Neural cell (in vitro differentiated cells): ENCODE measurements at regions not wholly inside any gene's neighbourhood (a gene's known extent, or its start where the extent isn't known, plus 50 kb on each side); places are given as distances from the start of the nearest gene placed in this dataset.

ENCODE experiments used
- H2AFZ ChIP-seq: fragments of 200-600, 300-800 bp; sonication (generic), shearing (Covaris generic); 2 replicates; pipeline ENCODE4 v1.6.0; 2014; ENCODE audit warnings: low read depth, mild to moderate bottlenecking, antibody characterized with exemption, low read length, moderate library complexity
- H3F3A ChIP-seq: fragments of 200-600 bp; shearing (Covaris generic); 2 replicates; pipeline ENCODE4 v1.6.1; 2016; ENCODE audit warnings: mild to moderate bottlenecking, moderate library complexity, mixed read lengths, antibody characterized with exemption, low read length; ENCODE audit not compliant: insufficient read depth, poor library complexity, severe bottlenecking
- H3K27ac ChIP-seq: fragments of 200-600, 300-800 bp; sonication (generic), shearing (Covaris generic); 2 replicates; pipeline ENCODE4 v1.5.1; 2014; ENCODE audit warnings: mild to moderate bottlenecking, low read length, moderate library complexity
- H3K27me3 ChIP-seq: fragments of 300-800, 200-600 bp; sonication (generic), shearing (Covaris generic); 2 replicates; pipeline ENCODE4 v1.6.0; 2014; ENCODE audit warnings: mild to moderate bottlenecking, low read depth, low read length, moderate library complexity; ENCODE audit not compliant: insufficient read depth
- H3K36me3 ChIP-seq: fragments of 300-800, 200-600 bp; sonication (generic), shearing (Covaris generic); 2 replicates; pipeline ENCODE4 v1.5.1; 2014; ENCODE audit warnings: mild to moderate bottlenecking, antibody characterized with exemption, low read length, moderate library complexity; ENCODE audit not compliant: insufficient read depth
- H3K4me2 ChIP-seq: fragments of 300-800, 200-600 bp; sonication (generic), shearing (Covaris generic); 2 replicates; pipeline ENCODE4 v1.6.0; 2014; ENCODE audit warnings: mild to moderate bottlenecking, low read length
- H3K4me3 ChIP-seq: fragments of 300-800, 200-600 bp; sonication (generic), shearing (Covaris generic); 2 replicates; pipeline ENCODE4 v1.5.1; 2014; ENCODE audit warnings: mild to moderate bottlenecking, low read length, moderate library complexity
- H3K79me2 ChIP-seq: fragments of 200-600 bp; shearing (Covaris generic); replicated peaks from 2 replicates; pipeline ENCODE4 v1.6.0; 2014; ENCODE audit warnings: mild to moderate bottlenecking, low read length, moderate library complexity; ENCODE audit not compliant: insufficient read depth
- H3K9ac ChIP-seq: fragments of 300-800, 200-600 bp; sonication (generic), shearing (Covaris generic); 2 replicates; pipeline ENCODE4 v1.6.1; 2016; ENCODE audit warnings: mild to moderate bottlenecking, low read length, mixed read lengths
- H3K9me2 ChIP-seq: fragments of 200-600 bp; shearing (Covaris generic); 2 replicates; pipeline ENCODE4 v1.6.1; 2016; ENCODE audit warnings: mild to moderate bottlenecking, low read length, mixed read lengths; ENCODE audit not compliant: insufficient read depth
- H3K9me3 ChIP-seq: fragments of 200-600, 300-800 bp; sonication (generic), shearing (Covaris generic); 2 replicates; pipeline ENCODE4 v1.6.1; 2016; ENCODE audit warnings: mild to moderate bottlenecking, mixed run types, low read length, moderate library complexity, mixed read lengths
- H4K20me1 ChIP-seq: fragments of 200-600 bp; shearing (Covaris generic); 2 replicates; pipeline ENCODE4 v1.6.1; 2016; ENCODE audit warnings: mild to moderate bottlenecking, mixed run types; ENCODE audit not compliant: insufficient read depth
- CTCF ChIP-seq: fragments of 450-650 bp; IDR thresholded peaks from 2 replicates; pipeline ENCODE4 v1.5.1; 2014; ENCODE audit warnings: antibody characterized with exemption, mild to moderate bottlenecking, moderate library complexity; ENCODE audit not compliant: poor library complexity, severe bottlenecking
- EP300 ChIP-seq: fragments of 450-650 bp; conservative IDR thresholded peaks from 2 replicates; pipeline ENCODE4 v1.6.1; 2014; ENCODE audit warnings: antibody characterized with exemption, mild to moderate bottlenecking, moderate library complexity; ENCODE audit not compliant: poor library complexity, severe bottlenecking
- EZH2 ChIP-seq: fragments of 200-600, 300-800 bp; shearing (Covaris generic), sonication (generic); IDR thresholded peaks from 2 replicates; pipeline ENCODE4 v1.6.1; 2014; ENCODE audit warnings: antibody characterized with exemption, low read length, borderline replicate concordance, mild to moderate bottlenecking; ENCODE audit not compliant: insufficient read depth, poor library complexity, severe bottlenecking
- MXI1 ChIP-seq: fragments of 450-650 bp; conservative IDR thresholded peaks from 2 replicates; pipeline ENCODE4 v1.6.1; 2014; ENCODE audit warnings: antibody characterized with exemption, mild to moderate bottlenecking; ENCODE audit not compliant: poor library complexity, severe bottlenecking
- POLR2AphosphoS5 ChIP-seq: IDR thresholded peaks from 2 replicates; pipeline ENCODE4 v1.6.1; 2012
- RAD21 ChIP-seq: fragments of 450-650 bp; conservative IDR thresholded peaks from 2 replicates; pipeline ENCODE4 v1.6.1; 2014; ENCODE audit warnings: antibody characterized with exemption, mild to moderate bottlenecking, moderate library complexity
- REST ChIP-seq: IDR thresholded peaks from 2 replicates; pipeline ENCODE4 v1.6.1; 2012; ENCODE audit warnings: borderline replicate concordance
- SMC3 ChIP-seq: fragments of 450-650 bp; conservative IDR thresholded peaks from 2 replicates; pipeline ENCODE4 v1.6.1; 2014; ENCODE audit warnings: antibody characterized with exemption, mild to moderate bottlenecking, moderate library complexity; ENCODE audit not compliant: poor library complexity
- TAF1 ChIP-seq: IDR thresholded peaks from 2 replicates; pipeline ENCODE4 v1.6.1; 2012; ENCODE audit warnings: low read depth

GRCh38 chr4:31041385-31041784 lies 321.2 kb downstream of the PCDH7 start:
- no peaks in the 10 kb centered on the region for H3K79me2 ChIP-seq
- TF ChIP-seq MXI1 = no peak

GRCh38 chr4:31041853-31042252 lies 321.7 kb downstream of the PCDH7 start:
- Histone ChIP-seq H3K9ac (no peak overlapping the region), H3F3A (no peaks in the 10 kb centered on the region), H3K4me2 (no peak overlapping the region), H4K20me1 (no peaks in the 10 kb centered on the region), H3K79me2 (no peaks in the 10 kb centered on the region), H3K9me2 (no peaks in the 10 kb centered on the region), H3K36me3 (no peaks in the 10 kb centered on the region), H3K27ac (no peak overlapping the region), H3K4me3 (no peak overlapping the region), H3K27me3 (no peaks in the 10 kb centered on the region), H3K9me3 (no peaks in the 10 kb centered on the region), H2AFZ (no peak overlapping the region)
- TF ChIP-seq RAD21 = no peak
- TF ChIP-seq REST = no peak
- no peak for TF ChIP-seq EZH2

More at GRCh38 chr4:31041385-31041784, 321.2 kb downstream of the PCDH7 start:
- Histone ChIP-seq H3K4me2 (no peak overlapping the region), H3K4me3 (no peak overlapping the region), H3K27me3 (no peaks in the 10 kb centered on the region), H2AFZ (no peak overlapping the region), H3K36me3 (no peaks in the 10 kb centered on the region), H3K27ac (no peak overlapping the region), H3K9me2 (no peaks in the 10 kb centered on the region), H3K9me3 (no peaks in the 10 kb centered on the region), H4K20me1 (no peaks in the 10 kb centered on the region), H3F3A (no peaks in the 10 kb centered on the region), H3K9ac (no peak overlapping the region)

- no peaks in the 10 kb centered on the region for H3K9me3 ChIP-seq
- TF ChIP-seq SMC3 (no peak), MXI1 (no peak), RAD21 (no peak), TAF1 (no peak), POLR2AphosphoS5 (no peak), EP300 (no peak), CTCF (no peak), REST (no peak), EZH2 (no peak)
- H4K20me1 ChIP-seq = no peaks in the 10 kb centered on the region
- H3K9ac ChIP-seq = no peak overlapping the region
- H3K79me2 ChIP-seq = no peaks in the 10 kb centered on the region
- no peaks in the 10 kb centered on the region for H3K9me2 ChIP-seq
- no peaks in the 10 kb centered on the region for H3K36me3 ChIP-seq
- no peak overlapping the region for H3K27ac ChIP-seq
- H2AFZ ChIP-seq = no peak overlapping the region
- no peaks in the 10 kb centered on the region for H3K27me3 ChIP-seq
- no peak overlapping the region for H3K4me2 ChIP-seq
- H3K4me3 ChIP-seq = no peak overlapping the region
- no peaks in the 10 kb centered on the region for H3F3A ChIP-seq
Observed at GRCh38 chr4:31043382-31044062, 323.4 kb downstream of the PCDH7 start.
